Hepatocyte (in vitro differentiated cells): ENCODE measurements at regions not wholly inside any gene's neighbourhood (a gene's known extent, or its start where the extent isn't known, plus 50 kb on each side); places are given as distances from the start of the nearest gene placed in this dataset.

Source experiments
- CTCF ChIP-seq: fragments of 200-600 bp; sonication (generic); IDR thresholded peaks from 2 replicates; pipeline ENCODE4 v1.5.1; 2016; ENCODE audit warnings: antibody characterized with exemption, mild to moderate bottlenecking; ENCODE audit not compliant: poor library complexity
- EZH2phosphoT487 ChIP-seq: fragments of 200-600 bp; sonication (generic); IDR thresholded peaks from one replicate; pipeline ENCODE4 v1.6.1; 2018; ENCODE audit warnings: antibody characterized with exemption, mild to moderate bottlenecking, low read depth, moderate library complexity; ENCODE audit not compliant: unreplicated experiment, severe bottlenecking

DNA sequence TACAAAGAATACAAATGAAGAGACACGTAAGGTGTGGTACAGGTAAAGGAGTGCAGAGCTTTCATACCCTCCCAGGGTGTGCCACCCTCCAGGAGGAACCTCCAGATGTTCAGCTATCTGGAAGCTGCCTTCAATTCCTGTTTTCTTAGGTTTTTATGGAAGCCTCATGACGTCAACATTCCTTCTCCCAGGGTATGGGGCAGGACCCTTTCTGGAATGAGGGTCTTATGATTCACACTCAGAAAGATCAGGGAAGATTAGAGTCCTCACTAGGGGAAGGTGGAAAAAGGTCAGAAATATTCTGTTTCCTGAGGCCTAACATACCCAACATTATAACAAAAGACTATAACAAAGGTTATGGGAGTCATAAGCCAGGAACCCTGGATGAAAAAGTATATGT is 99.8 kb upstream of the PLCL2 start:
- TF ChIP-seq CTCF (no peak), EZH2phosphoT487 (no peak)
